ENCODE measurements at regions not wholly inside any gene's neighbourhood (a gene's known extent, or its start where the extent isn't known, plus 50 kb on each side); places are given as distances from the start of the nearest gene placed in this dataset.

GRCh38 chr12:89793946-89794345 is 85.3 kb upstream of the ATP2B1 start:
- no peak for DNase-seq
- Mint-ChIP-seq H3K4me1 (no peaks in the 10 kb centered on the region), H3K4me3 (no peak overlapping the region), H3K27me3 (ENCODE audit: low read depth, poor library complexity) (peaks cover 10% of the 10 kb centered on the region), H3K36me3 (ENCODE audit: low read depth) (no peaks in the 10 kb centered on the region), H3K9me3 (peaks cover 1% of the 10 kb centered on the region), H3K27ac (no peak overlapping the region)
- TF ChIP-seq CTCF (IDR thresholded peaks at IDR 0.05), result no peak

GRCh38 chr12:89791286-89791685 is 82.6 kb upstream of the ATP2B1 start:
- Mint-ChIP-seq H3K9me3 (peaks cover 26% of the 10 kb centered on the region), H3K36me3 (ENCODE audit: low read depth) (no peaks in the 10 kb centered on the region), H3K27me3 (ENCODE audit: low read depth, poor library complexity) (peaks cover 5% of the 10 kb centered on the region), H3K27ac (no peak overlapping the region), H3K4me3 (no peak overlapping the region), H3K4me1 (no peaks in the 10 kb centered on the region)
- TF ChIP-seq CTCF (IDR thresholded peaks at IDR 0.05), result no peak
- DNase-seq, result no peak

- no peak for TF ChIP-seq CTCF (IDR thresholded peaks at IDR 0.05)
- peaks cover 7% of the 10 kb centered on the region for H3K36me3 Mint-ChIP-seq (ENCODE audit: low read depth)
- H3K27ac Mint-ChIP-seq, result no peak overlapping the region
- no peak for DNase-seq
- peaks cover 36% of the 10 kb centered on the region for H3K9me3 Mint-ChIP-seq
- no peaks in the 10 kb centered on the region for H3K4me1 Mint-ChIP-seq
- no peak overlapping the region for H3K4me3 Mint-ChIP-seq
- peaks cover 5% of the 10 kb centered on the region for H3K27me3 Mint-ChIP-seq (ENCODE audit: low read depth, poor library complexity)
Measured at GRCh38 chr12:89789862-89790261, 81.2 kb upstream of the ATP2B1 start.

- Mint-ChIP-seq H3K4me3 (no peak overlapping the region), H3K4me1 (peaks cover 12% of the 10 kb centered on the region), H3K27ac (no peak overlapping the region), H3K36me3 (ENCODE audit: low read depth) (peaks cover 7% of the 10 kb centered on the region), H3K27me3 (ENCODE audit: low read depth, poor library complexity) (peaks cover 5% of the 10 kb centered on the region), H3K9me3 (peaks cover 36% of the 10 kb centered on the region)
- DNase-seq, result no peak
- no peak for TF ChIP-seq CTCF (IDR thresholded peaks at IDR 0.05)
Measured at GRCh38 chr12:89787763-89788162, 79.1 kb upstream of the ATP2B1 start.

- no peak for TF ChIP-seq CTCF (IDR thresholded peaks at IDR 0.05)
- Mint-ChIP-seq H3K27me3 (ENCODE audit: low read depth, poor library complexity) (peaks cover 4% of the 10 kb centered on the region), H3K4me1 (peaks cover 20% of the 10 kb centered on the region), H3K36me3 (ENCODE audit: low read depth) (peaks cover 7% of the 10 kb centered on the region), H3K27ac (no peak overlapping the region), H3K4me3 (no peak overlapping the region), H3K9me3 (peaks cover 36% of the 10 kb centered on the region)
- DNase-seq, result no peak
Measured at GRCh38 chr12:89786177-89786810, 77.7 kb upstream of the ATP2B1 start.

- no peaks in the 10 kb centered on the region for H3K27me3 Mint-ChIP-seq (ENCODE audit: low read depth, poor library complexity)
- H3K36me3 Mint-ChIP-seq (ENCODE audit: low read depth), result peaks cover 7% of the 10 kb centered on the region
- peak; percentile 3 for DNase-seq
- H3K27ac Mint-ChIP-seq, result peak overlapping the region; percentile 84
- peaks cover 20% of the 10 kb centered on the region for H3K4me1 Mint-ChIP-seq
- H3K4me3 Mint-ChIP-seq, result no peak overlapping the region
- peaks cover 31% of the 10 kb centered on the region for H3K9me3 Mint-ChIP-seq
- TF ChIP-seq CTCF (IDR thresholded peaks at IDR 0.05), result no peak
Measured at GRCh38 chr12:89783359-89784060, 74.9 kb upstream of the ATP2B1 start.

All from nephron progenitor cell (in vitro differentiated cells).